Bone marrow (tissue), 2 donors: ENCODE measurements at regions not wholly inside any gene's neighbourhood (a gene's known extent, or its start where the extent isn't known, plus 50 kb on each side); places are given as distances from the start of the nearest gene placed in this dataset.
"Not testable (repeated sequence)": the region's sequence is repeated elsewhere in the genome, so short reads cannot be mapped to it uniquely, and the experiment has no call there.

Source experiments
- DNase-seq, 2 donors: peaks; one replicate each; lab custom pipeline; 2025; lab: John Stamatoyannopoulos, UW

GRCh38 chr7:65251851-65252620 lies 121.6 kb upstream of the ZNF92 start:
- no peak for DNase-seq

DNA sequence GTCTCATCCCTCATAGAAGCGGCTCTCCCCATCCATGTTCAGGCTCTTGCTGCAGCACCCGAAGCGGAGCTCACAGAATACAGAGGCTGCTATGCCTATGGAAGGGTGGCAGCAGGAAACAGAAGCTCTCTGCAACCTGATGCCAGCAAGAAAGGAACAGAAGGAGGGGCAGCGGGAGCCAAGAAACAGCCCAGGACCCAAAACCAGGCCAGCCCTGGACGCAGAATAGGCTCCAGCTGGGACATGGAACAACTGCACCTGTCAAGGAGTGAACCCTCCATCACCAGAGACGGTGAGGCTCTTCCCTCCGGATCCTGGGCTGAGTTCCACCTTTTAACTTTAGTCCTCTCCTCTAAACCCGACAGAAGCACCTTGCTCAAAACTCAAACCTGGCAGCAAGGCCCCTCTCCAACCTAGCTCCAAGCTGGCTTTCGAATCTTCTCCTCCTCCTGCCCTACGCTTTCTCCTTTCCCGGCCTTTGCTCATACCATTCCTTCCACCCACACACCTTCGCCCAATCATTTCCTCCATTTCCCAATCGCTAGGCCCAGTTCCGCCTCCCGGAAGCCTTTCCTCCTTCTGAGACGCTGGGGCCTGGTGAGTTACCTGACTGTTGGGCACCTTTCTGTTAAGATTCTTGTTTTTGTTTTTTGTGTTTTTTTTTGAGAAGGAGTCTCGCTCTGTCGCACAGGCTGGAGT lies 122.8 kb upstream of the ZNF92 start:
- no peak for DNase-seq

GRCh38 chr7:65250216-65250615 lies 123.4 kb upstream of the ZNF92 start:
- DNase-seq = no peak

DNA sequence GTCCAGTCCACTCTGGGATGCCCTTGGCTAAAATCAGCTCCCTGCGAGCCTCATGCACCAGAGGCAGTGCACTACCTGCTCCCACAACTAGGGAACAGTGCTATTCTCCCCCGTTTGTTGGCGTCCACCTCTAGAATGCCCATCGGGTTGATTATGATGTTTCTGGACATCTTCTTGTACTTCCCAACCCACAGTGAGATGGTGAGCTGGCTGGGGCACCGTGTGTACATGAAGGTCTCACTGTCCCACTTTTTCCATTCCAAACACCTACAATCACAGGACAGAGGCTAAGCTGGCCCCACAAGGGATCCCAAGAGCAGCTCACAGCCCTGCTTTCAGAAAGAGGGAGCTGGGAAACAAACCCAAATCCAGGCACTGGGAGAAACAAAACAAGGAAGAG lies 126.2 kb upstream of the ZNF92 start:
- DNase-seq = no peak

DNA sequence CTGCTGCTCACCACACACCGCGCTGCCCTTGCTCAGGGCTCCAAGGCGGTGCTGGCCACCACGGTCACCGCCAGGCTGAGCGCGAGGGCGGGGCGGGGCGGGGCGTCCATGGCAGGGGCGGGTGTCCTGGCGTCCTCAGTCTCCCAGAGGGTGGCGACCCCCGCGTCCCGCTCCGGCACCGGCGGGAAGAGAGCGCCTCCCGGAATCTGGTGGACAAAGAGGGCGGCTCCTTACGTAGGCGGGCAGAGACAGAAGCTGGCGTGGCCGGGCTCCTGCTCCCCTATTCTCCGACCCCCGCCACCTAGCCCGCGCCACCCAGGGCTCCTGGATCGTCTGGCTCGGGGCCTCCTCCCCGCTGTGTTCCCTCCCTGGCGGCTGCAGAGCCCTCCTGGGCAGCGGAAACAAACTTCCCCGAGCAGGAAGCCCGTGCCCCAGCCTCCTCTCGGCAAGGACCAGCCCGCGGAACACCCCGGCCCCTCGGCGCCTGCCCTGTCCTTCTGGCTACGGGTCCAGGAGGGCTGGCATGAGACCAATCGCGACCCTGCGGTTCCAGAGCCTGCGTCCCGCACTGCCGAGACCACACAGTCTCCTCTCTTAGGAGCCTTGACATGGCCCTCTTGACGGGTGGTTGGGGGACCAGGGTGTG lies 133.8 kb upstream of the ZNF92 start:
- no peak for DNase-seq

GRCh38 chr7:65239324-65239706 lies 134.3 kb upstream of the ZNF92 start:
- no peak for DNase-seq

DNA sequence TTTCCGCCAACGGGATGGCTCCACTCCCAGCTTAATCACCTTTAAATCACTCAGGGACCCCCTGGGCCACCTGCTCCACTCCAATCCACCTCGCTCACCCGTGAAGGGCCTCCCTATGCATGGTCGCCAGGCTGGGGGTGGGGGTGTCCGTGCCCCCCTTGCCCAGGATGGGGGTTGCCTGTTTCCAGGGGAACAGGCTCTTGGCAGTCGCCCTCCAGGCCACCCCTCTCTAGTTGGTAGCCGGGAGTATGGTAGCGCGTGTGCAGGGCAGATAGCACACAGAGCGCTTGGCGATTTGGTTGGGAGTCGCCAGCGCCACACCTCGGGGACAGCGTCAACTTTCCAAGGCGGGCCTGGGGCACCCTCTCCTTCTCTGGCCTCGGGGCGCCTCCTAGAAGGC lies 134.9 kb upstream of the ZNF92 start:
- no peak for DNase-seq

DNA sequence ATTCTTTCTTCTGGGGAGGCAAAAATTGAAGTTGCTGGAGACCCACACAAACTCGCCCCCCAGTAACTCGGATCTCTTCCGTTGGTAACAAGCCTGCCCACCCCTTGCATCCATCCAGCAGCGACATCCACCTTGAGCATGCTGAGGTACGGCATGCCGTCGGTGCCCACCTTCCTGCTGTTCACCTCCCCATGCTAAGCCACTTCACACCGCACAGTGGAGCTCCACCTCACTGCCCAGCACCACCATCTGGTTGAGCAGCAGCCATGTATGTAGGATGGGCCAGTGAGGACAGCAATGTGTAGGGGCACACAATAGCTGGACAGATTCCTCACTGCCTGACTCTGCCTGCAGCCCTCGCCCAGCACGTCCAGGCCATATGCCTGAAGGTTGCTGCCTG lies 138.1 kb upstream of the ZNF92 start:
- DNase-seq = no peak

DNA sequence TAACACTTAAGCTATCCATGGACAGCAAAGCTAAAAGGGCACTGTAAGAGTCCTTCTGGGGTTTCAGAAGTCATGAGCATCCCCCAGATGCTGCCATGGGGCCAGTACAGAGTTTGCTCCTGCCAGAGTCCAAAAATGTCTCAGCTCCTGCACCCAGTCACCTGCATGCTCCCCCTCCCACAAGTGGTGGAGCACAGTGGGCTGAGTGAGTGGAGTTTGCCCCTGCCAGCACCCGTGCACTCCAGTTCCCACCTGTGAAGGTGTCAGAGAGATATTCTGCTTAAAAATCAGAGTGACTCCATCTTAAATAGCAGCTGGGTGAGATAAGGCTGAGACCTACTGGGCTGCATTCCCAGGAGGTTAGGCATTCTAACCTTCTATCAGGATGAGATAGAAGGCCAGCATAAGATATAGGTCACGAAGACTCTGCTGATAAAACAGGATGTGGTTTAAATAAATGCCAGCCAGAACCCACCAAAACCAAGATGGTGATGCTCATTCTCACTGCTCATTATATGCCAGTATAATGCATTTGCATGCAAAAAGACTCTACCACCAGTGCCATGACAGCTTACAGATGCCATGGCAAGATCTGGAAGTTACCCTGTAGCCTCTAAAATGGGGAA lies 140.1 kb upstream of the ZNF92 start:
- DNase-seq = no peak

GRCh38 chr7:65230231-65230630 lies 143.4 kb upstream of the ZNF92 start:
- no peak for DNase-seq

- no peak for DNase-seq
Observed at GRCh38 chr7:65225422-65226006, 148.1 kb upstream of the ZNF92 start.

- no peak for DNase-seq
Observed at GRCh38 chr7:65222655-65223054, 151.0 kb upstream of the ZNF92 start.

GRCh38 chr7:65221683-65222082 lies 152.0 kb upstream of the ZNF92 start:
- no peak for DNase-seq

- DNase-seq = no peak
Observed at GRCh38 chr7:65219623-65220022, 154.0 kb upstream of the ZNF92 start.

DNA sequence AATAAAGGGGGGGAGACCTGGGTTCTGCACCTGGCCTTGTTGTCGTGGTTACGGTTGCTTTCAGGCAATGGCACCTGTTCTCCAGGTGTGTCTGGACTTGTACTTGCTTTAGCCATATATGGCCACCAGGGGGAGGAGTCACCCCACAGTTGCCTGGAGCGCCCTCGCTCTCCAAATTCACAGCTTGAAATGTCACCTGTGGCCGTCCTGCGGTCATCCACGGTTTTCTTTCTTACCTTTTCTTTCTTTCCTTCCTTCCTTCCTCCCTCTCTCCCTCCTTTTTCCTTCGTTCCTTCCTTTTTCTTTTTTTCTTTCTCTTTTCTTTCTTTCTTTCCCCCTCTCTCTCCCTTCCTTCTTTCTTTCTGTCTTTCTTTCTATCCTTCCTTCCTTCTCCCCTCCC lies 157.2 kb upstream of the ZNF92 start:
- no peak for DNase-seq

DNA sequence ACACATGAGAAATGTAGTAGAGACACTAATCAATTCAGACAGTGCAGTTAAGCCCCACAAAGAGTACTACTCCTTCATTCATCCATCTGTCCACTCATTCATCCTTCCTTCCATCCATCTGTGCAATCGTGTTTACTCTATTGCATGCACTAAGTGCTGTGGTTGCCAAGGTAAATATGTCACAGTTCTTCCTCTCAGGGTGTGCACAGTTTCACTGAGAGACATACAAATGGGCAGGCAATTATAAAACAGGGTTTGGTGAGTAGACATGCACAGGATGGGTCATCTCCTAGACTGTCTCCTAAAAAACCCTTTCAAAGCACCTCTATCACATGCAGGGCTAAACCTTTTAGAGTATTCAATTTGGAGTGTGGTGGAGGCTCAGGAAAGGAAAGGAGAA lies 160.4 kb upstream of the ZNF92 start:
- DNase-seq = not testable (repeated sequence)

DNA sequence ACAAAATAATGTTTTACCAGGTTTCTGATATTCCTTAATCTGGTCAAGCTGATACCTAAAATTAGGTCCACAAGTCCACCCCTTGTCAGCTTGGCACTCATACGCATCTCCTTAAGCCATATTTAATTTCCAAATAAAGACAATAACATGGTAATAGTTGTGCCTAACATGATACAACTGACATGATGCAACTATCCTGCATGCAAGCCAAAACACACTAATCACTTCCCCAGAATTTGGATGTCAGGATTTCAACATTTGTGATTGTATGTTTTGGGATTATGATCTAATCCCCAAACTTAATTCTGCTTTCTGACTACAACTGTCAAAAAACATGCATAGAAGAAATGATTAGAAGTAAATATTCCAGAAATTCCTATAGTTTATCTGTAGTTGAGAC lies 174.4 kb upstream of the ZNF92 start:
- DNase-seq = not testable (repeated sequence)

DNA sequence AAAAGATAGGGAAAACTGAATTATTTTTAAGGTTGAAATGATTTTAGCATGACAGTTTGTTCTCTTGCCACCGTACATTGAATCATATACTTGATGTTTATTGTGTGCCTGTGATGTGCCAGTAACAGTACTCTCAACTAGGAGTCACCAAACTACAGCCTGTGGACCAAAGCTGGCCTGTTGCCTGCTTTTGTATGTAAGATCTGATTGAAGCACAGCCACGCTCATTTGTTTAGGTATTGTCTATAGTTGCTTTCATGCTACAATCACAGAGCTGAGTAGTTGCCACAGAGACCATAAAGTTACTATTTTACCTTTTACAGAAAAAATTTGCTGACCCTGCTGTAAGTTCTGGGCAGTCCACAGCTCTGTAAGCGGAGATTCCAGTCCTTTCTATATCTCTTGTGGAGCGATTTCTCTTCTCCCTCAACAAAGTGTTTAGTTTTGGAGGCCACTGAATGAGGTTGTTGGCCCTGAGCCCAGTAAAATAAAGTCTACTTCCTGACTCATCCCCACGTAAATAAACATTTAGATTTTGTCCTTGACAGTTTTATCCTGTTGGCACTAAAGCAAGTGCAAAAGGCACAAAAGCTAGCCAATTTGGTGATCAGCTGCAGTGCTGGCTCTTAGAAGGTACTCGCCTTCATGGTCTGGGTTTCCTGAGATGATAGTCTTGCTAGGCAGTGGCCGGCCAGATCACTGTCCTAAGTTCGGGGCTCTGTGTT lies 180.2 kb upstream of the ZNF92 start:
- not testable (repeated sequence) for DNase-seq

DNA sequence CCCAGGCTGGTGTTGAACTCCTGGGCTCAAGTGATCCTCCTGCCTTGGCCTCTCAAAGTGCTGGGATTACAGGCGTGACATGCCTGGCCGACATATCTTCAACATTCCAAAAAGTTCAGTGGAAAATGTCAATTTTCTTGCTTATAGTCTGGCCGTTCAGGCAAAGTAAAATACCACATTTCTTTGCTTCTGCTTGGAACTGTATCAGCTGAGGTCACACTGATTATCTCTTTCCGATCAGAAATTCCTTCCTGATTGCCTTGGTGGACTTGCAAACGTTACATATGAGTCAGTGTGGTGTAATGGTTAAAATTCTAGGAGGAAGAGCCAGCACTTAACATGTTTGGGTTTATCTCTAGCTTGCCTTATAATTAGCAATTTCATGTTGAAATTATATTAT lies 170.6 kb upstream of the ERV3-1 start:
- not testable (repeated sequence) for DNase-seq

GRCh38 chr7:65150105-65150504 lies 143.6 kb upstream of the ERV3-1 start:
- DNase-seq = not testable (repeated sequence)

DNA sequence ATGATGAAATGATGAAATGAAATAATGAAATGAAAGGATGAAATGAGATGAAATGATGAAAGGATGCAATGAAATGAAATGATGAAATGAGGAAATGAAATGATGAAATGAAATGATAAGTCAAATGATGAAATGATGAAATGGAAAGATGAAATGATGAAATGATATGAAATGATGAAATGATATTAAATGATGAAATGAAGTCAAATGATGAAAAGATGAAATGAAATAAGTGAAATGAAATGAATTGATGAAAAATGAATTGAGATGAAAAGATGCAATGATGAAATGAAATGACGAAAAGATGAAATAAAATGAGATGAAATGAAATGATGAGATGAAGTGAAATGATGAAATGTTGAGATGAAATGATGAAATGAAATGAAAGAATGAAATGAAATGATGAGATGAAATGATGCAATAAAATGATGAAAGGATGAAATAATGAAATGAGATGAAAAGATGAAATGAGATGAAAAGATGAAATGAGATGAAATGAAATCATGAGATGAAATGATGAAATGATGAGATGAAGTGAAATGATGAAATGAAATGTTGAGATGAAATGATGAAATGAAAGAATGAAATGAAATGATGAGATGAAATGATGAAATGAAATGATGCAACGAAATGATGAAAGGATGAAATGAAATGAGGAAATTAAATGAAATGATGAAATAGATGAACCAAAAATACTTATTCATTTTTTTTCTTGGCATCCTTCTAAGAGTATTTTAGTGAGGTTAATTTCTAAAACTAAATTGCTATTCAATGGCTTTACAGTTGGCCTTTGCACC lies 139.8 kb upstream of the ERV3-1 start:
- not testable (repeated sequence) for DNase-seq
